ENCODE measurements at regions not wholly inside any gene's neighbourhood (a gene's known extent, or its start where the extent isn't known, plus 50 kb on each side); places are given as distances from the start of the nearest gene placed in this dataset.

DNA sequence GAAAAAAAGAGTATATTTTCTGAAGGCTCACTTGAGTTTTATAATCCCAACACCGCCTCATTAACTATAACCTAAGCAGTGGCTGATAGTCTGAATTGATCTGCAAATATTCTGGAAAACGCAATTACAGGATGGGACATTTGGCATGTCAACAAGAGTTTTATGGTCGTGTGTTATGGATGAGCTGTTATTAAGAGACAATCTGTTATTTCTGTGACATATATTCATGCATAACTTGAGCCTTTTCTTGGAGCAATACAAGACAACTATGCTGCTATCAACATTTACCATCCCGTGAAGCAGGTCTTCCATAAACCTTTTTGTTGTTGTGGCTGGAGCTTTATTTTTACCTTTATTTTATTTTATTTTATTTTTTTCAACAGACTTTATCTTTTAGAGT is 164.4 kb downstream of the SCG2 start:
- no peak overlapping the region for H3K4me3 ChIP-seq (ENCODE audit: low read depth, low read length)
- no peak for DNase-seq (ENCODE audit: low read depth)
- TF ChIP-seq, protein P1, sequence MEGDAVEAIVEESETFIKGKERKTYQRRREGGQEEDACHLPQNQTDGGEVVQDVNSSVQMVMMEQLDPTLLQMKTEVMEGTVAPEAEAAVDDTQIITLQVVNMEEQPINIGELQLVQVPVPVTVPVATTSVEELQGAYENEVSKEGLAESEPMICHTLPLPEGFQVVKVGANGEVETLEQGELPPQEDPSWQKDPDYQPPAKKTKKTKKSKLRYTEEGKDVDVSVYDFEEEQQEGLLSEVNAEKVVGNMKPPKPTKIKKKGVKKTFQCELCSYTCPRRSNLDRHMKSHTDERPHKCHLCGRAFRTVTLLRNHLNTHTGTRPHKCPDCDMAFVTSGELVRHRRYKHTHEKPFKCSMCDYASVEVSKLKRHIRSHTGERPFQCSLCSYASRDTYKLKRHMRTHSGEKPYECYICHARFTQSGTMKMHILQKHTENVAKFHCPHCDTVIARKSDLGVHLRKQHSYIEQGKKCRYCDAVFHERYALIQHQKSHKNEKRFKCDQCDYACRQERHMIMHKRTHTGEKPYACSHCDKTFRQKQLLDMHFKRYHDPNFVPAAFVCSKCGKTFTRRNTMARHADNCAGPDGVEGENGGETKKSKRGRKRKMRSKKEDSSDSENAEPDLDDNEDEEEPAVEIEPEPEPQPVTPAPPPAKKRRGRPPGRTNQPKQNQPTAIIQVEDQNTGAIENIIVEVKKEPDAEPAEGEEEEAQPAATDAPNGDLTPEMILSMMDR (IDR thresholded peaks at IDR 0.05; ENCODE audit: insufficient read depth, low read depth, low read length, missing control alignments): no peak

DNA sequence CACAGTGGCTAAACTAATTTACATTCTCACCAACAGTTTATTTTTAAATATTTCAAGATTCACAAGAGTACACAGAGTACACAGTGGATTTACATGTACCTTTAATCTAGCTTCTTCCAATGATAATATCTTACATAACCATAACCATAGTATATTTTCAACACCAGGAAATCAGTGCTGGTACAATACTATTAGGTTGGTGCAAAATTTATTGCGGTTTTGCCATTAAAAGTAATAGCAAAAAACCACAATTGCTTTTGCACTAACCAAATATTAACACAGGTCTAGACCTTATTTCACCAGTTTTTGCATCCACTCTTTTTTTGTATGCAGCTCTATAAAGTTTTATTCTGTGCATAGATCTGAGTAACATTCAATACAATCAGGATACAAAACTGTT is 163.0 kb downstream of the SCG2 start:
- no peak overlapping the region for H3K4me3 ChIP-seq (ENCODE audit: low read depth, low read length)
- TF ChIP-seq, protein P1 (IDR thresholded peaks at IDR 0.05; ENCODE audit: insufficient read depth, low read depth, low read length, missing control alignments): no peak
- no peak for DNase-seq (ENCODE audit: low read depth)

DNA sequence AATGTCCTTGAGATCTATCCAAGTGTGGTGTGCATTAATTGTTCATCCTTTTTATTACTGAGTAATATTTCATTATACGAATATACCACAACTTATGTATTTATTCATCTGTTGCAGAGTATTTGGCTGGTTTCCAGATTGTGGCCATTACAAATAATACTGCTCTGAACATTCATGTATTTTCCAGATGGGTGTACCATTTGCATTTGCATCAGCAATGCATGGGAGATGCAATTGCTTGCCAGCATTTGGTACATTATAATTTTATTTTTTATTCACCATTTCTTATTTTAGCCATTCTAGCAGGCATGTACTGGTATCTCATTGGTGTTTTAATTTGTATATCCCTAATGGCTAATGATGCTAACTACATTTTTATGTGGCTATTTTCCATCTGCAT is 162.4 kb downstream of the SCG2 start:
- DNase-seq (ENCODE audit: low read depth): no peak
- TF ChIP-seq, protein P1 (IDR thresholded peaks at IDR 0.05; ENCODE audit: insufficient read depth, low read depth, low read length, missing control alignments): no peak
- H3K4me3 ChIP-seq (ENCODE audit: low read depth, low read length): no peak overlapping the region

- TF ChIP-seq, protein P1 (IDR thresholded peaks at IDR 0.05; ENCODE audit: insufficient read depth, low read depth, low read length, missing control alignments): no peak
- DNase-seq (ENCODE audit: low read depth): no peak
- no peak overlapping the region for H3K4me3 ChIP-seq (ENCODE audit: low read depth, low read length)
Measured at GRCh38 chr2:223442847-223443246, 159.3 kb downstream of the SCG2 start.

- H3K4me3 ChIP-seq (ENCODE audit: low read depth, low read length): no peak overlapping the region
- no peak for DNase-seq (ENCODE audit: low read depth)
- TF ChIP-seq, protein P1 (IDR thresholded peaks at IDR 0.05; ENCODE audit: insufficient read depth, low read depth, low read length, missing control alignments): no peak
Measured at GRCh38 chr2:223450246-223450645, 151.9 kb downstream of the SCG2 start.

- H3K4me3 ChIP-seq (ENCODE audit: low read depth, low read length): no peak overlapping the region
- TF ChIP-seq, protein P1 (IDR thresholded peaks at IDR 0.05; ENCODE audit: insufficient read depth, low read depth, low read length, missing control alignments): no peak
- DNase-seq (ENCODE audit: low read depth): no peak
Measured at GRCh38 chr2:223457301-223457700, 144.9 kb downstream of the SCG2 start.

GRCh38 chr2:223459328-223459939 is 142.7 kb downstream of the SCG2 start:
- no peak for DNase-seq (ENCODE audit: low read depth)
- H3K4me3 ChIP-seq (ENCODE audit: low read depth, low read length): no peak overlapping the region

More at GRCh38 chr2:223459328-223459939, 142.7 kb downstream of the SCG2 start:
- TF ChIP-seq, protein P1 (IDR thresholded peaks at IDR 0.05; ENCODE audit: insufficient read depth, low read depth, low read length, missing control alignments): no peak
